Caco-2 (cell line): ENCODE measurements at regions not wholly inside any gene's neighbourhood (a gene's known extent, or its start where the extent isn't known, plus 50 kb on each side); places are given as distances from the start of the nearest gene placed in this dataset.

Experiments
- BruUV-seq: library from RNA; stranded (reverse); fragments of 400-500 nt; replicated peaks from 2 replicates; lab custom pipeline; 2021; lab: Mats Ljungman, UMichigan
- CTCF ChIA-PET: fragments of 300-600 bp; sonication (Branson Sonifier 250); formaldehyde crosslinking; loops from one replicate; lab custom pipeline; 2022; ENCODE audit warnings: antibody characterized with exemption; lab: Charles Lee
- POLR2A ChIA-PET: fragments of 300-600 bp; sonication (Branson Sonifier 250); formaldehyde crosslinking; loops from one replicate; lab custom pipeline; 2022; ENCODE audit warnings: antibody characterized with exemption; lab: Charles Lee
- DNase-seq, 2 experiments: peaks; one replicate each; pipeline versions ENCODE4 v3.0.0 to v3.0.0-alpha.2; 2020 to 2022
- H3K27me3 ChIP-seq: replicated peaks from 2 replicates; pipeline ENCODE4 v1.6.0; 2011; ENCODE audit warnings: low read length; ENCODE audit not compliant: control insufficient read depth, insufficient read depth
- H3K36me3 ChIP-seq: 2 replicates; pipeline ENCODE4 v1.5.1; 2011; ENCODE audit warnings: low read length; ENCODE audit not compliant: control insufficient read depth, insufficient read depth
- H3K4me1 ChIP-seq: fragments of 250-450 bp; sonication (Bioruptor Pico); 2 replicates; pipeline ENCODE4 v1.5.1; 2020; ENCODE audit warnings: mild to moderate bottlenecking
- H3K4me3 ChIP-seq: 2 replicates; pipeline ENCODE4 v1.5.1; 2011; ENCODE audit warnings: low read depth, mild to moderate bottlenecking, control low read depth, low read length
- H3K9me3 ChIP-seq: fragments of 250-450 bp; sonication (Bioruptor Pico); 2 replicates; pipeline ENCODE4 v1.5.1; 2020; ENCODE audit warnings: mild to moderate bottlenecking, moderate library complexity
- H3K27ac Mint-ChIP-seq: one replicate; pipeline ENCODE4 v1.8.0; 2022; ENCODE audit warnings: mixed read lengths; ENCODE audit not compliant: unreplicated experiment
- H3K27me3 Mint-ChIP-seq: one replicate; pipeline ENCODE4 v1.8.0; 2022; ENCODE audit warnings: mixed read lengths; ENCODE audit not compliant: insufficient read depth, unreplicated experiment
- H3K36me3 Mint-ChIP-seq: one replicate; pipeline ENCODE4 v1.8.0; 2022; ENCODE audit warnings: mild to moderate bottlenecking, mixed read lengths; ENCODE audit not compliant: insufficient read depth, unreplicated experiment
- H3K4me1 Mint-ChIP-seq: one replicate; pipeline ENCODE4 v1.8.0; 2022; ENCODE audit warnings: low read depth, mixed read lengths; ENCODE audit not compliant: unreplicated experiment
- H3K4me3 Mint-ChIP-seq: one replicate; pipeline ENCODE4 v1.8.0; 2022; ENCODE audit warnings: mild to moderate bottlenecking, moderate library complexity, mixed read lengths; ENCODE audit not compliant: unreplicated experiment
- H3K9me3 Mint-ChIP-seq: one replicate; pipeline ENCODE4 v1.8.0; 2022; ENCODE audit warnings: mixed read lengths; ENCODE audit not compliant: unreplicated experiment
- intact Hi-C: fragments of 100-400 bp; cut with micrococcal nuclease; formaldehyde crosslinking; loops from one replicate; pipeline ENCODE4 v1.10.0; 2022; ENCODE audit not compliant: unreplicated experiment
- TF ChIP-seq, protein P1 (sequence below), 2 experiments: fragments of 200-600 bp in 1 of 2; IDR thresholded peaks; 1 replicate in 1 of 2; 2 replicates in 1 of 2; pipeline versions ENCODE4 v1.5.1 to v1.8.0; 2011 to 2022; ENCODE audit warnings: antibody characterized with exemption in 1 of 2, control low read depth in 1 of 2, inconsistent platforms in 1 of 2, low read depth in 1 of 2, low read length in 1 of 2, mild to moderate bottlenecking in 1 of 2, moderate library complexity in 1 of 2; ENCODE audit not compliant: insufficient read depth in 1 of 2, severe bottlenecking in 1 of 2, unreplicated experiment in 1 of 2

DNA sequence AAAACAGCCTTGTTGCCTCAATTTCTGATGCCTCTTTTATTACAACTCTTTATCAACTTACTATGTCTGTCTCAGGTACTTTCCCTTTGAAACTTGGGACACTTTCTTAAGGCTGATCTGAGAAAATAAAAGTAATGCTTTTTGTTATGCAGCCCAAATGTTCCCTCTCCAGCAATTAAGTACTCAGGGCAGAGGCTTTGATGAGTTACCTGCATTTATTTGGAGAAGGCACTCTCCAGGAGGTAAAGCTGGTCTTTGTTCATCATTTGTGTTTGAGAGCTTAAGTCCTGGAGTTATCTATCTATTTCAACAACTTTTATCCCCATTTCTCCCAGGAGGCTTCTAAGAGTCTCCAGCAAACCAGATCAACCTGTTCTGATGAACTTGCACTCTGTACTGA is 259.2 kb downstream of the ASXL3 start:
- H3K36me3 Mint-ChIP-seq, result no peaks in the 10 kb centered on the region
- no peaks in the 10 kb centered on the region for H3K9me3 ChIP-seq
- H3K27me3 ChIP-seq, result no peaks in the 10 kb centered on the region
- POLR2A ChIA-PET, result no interaction called here
- no peaks in the 10 kb centered on the region for H3K4me1 ChIP-seq
- no peak overlapping the region for H3K4me3 ChIP-seq
- H3K36me3 ChIP-seq, result no peaks in the 10 kb centered on the region
- no TSS peak for BruUV-seq
- H3K4me1 Mint-ChIP-seq, result no peaks in the 10 kb centered on the region
- intact Hi-C loops, result no loop called here
- TF ChIP-seq, protein P1, sequence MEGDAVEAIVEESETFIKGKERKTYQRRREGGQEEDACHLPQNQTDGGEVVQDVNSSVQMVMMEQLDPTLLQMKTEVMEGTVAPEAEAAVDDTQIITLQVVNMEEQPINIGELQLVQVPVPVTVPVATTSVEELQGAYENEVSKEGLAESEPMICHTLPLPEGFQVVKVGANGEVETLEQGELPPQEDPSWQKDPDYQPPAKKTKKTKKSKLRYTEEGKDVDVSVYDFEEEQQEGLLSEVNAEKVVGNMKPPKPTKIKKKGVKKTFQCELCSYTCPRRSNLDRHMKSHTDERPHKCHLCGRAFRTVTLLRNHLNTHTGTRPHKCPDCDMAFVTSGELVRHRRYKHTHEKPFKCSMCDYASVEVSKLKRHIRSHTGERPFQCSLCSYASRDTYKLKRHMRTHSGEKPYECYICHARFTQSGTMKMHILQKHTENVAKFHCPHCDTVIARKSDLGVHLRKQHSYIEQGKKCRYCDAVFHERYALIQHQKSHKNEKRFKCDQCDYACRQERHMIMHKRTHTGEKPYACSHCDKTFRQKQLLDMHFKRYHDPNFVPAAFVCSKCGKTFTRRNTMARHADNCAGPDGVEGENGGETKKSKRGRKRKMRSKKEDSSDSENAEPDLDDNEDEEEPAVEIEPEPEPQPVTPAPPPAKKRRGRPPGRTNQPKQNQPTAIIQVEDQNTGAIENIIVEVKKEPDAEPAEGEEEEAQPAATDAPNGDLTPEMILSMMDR (IDR thresholded peaks at IDR 0.05; ENCODE audit: insufficient read depth in 1 of 2, low read depth in 1 of 2, low read length in 1 of 2, severe bottlenecking in 1 of 2, unreplicated experiment in 1 of 2), result no peak
- no peaks in the 10 kb centered on the region for H3K9me3 Mint-ChIP-seq
- DNase-seq, result no peak
- CTCF ChIA-PET, result no interaction called here
- H3K27ac Mint-ChIP-seq, result no peak overlapping the region
- H3K4me3 Mint-ChIP-seq, result no peak overlapping the region
- H3K27me3 Mint-ChIP-seq, result no peaks in the 10 kb centered on the region

DNA sequence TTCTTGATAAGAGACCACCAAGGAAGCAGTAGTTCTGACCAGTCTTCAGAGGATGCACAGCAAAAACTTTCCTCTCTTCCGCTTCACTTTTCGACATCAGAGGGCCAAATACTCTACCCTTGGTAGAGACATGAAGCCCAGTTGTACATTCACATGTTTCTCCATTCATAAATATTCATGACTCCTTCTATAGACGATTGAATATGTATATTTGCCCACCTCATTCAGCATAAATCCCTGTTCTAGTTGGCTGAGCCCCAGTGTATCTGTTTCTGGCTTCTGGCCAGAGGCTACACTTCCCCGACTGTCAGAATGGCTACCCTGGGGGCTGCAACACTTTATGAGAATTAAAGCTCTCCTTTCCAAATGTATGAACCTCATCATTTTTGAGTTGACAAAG is 258.5 kb downstream of the ASXL3 start:
- Mint-ChIP-seq H3K4me1 (no peaks in the 10 kb centered on the region), H3K36me3 (no peaks in the 10 kb centered on the region), H3K9me3 (no peaks in the 10 kb centered on the region), H3K4me3 (no peak overlapping the region), H3K27ac (no peak overlapping the region), H3K27me3 (no peaks in the 10 kb centered on the region)
- DNase-seq, result no peak
- TF ChIP-seq, protein P1 (IDR thresholded peaks at IDR 0.05; ENCODE audit: insufficient read depth in 1 of 2, low read depth in 1 of 2, low read length in 1 of 2, severe bottlenecking in 1 of 2, unreplicated experiment in 1 of 2), result no peak
- intact Hi-C loops, result no loop called here
- POLR2A ChIA-PET, result no interaction called here
- Histone ChIP-seq H3K4me1 (no peaks in the 10 kb centered on the region), H3K9me3 (no peaks in the 10 kb centered on the region), H3K4me3 (no peak overlapping the region), H3K36me3 (no peaks in the 10 kb centered on the region), H3K27me3 (no peaks in the 10 kb centered on the region)
- CTCF ChIA-PET, result no interaction called here
- no TSS peak for BruUV-seq

DNA sequence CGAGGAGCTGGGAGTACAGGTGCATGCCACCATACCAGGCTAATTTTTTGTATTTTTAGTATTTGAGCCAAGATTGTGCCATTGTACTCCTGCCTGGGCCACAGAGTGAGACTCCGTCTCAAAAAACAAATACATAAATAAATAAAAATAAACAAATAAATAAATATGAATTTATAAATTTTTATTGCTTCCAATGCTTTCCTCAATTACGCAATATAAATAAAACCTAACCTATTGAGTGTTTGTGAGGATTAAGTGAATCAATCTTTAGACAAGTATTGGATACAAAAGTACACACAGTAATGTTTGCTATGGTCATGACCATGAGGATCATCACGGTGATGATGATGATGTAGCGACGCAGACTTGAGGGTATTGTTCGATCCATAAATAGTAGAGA is 257.4 kb downstream of the ASXL3 start:
- no peaks in the 10 kb centered on the region for H3K36me3 ChIP-seq
- no peak overlapping the region for H3K4me3 ChIP-seq
- Mint-ChIP-seq H3K9me3 (no peaks in the 10 kb centered on the region), H3K4me3 (no peak overlapping the region), H3K27ac (no peak overlapping the region), H3K4me1 (no peaks in the 10 kb centered on the region), H3K27me3 (no peaks in the 10 kb centered on the region), H3K36me3 (no peaks in the 10 kb centered on the region)
- no peaks in the 10 kb centered on the region for H3K4me1 ChIP-seq
- no peaks in the 10 kb centered on the region for H3K27me3 ChIP-seq
- TF ChIP-seq, protein P1 (IDR thresholded peaks at IDR 0.05; ENCODE audit: insufficient read depth in 1 of 2, low read depth in 1 of 2, low read length in 1 of 2, severe bottlenecking in 1 of 2, unreplicated experiment in 1 of 2), result no peak
- CTCF ChIA-PET, result no interaction called here
- BruUV-seq, result no TSS peak
- intact Hi-C loops, result no loop called here
- POLR2A ChIA-PET, result no interaction called here
- DNase-seq, result no peak
- no peaks in the 10 kb centered on the region for H3K9me3 ChIP-seq
